ENCODE measurements at regions not wholly inside any gene's neighbourhood (a gene's known extent, or its start where the extent isn't known, plus 50 kb on each side); places are given as distances from the start of the nearest gene placed in this dataset.

DNA sequence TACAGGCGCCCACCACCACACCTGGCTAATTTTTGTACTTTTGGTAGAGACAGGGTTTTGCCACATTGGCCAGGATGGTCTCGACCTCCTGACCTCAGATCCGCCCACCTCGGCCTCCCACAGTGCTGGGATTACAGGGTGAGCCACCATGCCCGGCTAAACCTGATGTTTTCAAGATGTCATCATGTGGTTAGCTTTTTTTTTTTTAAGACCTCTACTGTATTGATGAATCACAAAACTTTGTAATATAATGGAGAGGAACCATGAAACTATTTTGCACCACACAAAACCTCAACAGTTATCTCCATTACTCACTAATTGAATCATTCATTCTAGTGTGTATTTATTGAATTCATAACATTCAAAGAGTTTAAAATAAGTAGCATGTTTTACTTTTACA, 94.7 kb upstream of the NEIL3 start:
- BruUV-seq (replicated peaks), result no TSS peak
- DNase-seq, result no peak
- no peaks in the 10 kb centered on the region for H3K4me1 ChIP-seq
- no peaks in the 10 kb centered on the region for H3K36me3 ChIP-seq (ENCODE audit: control insufficient read depth, insufficient read depth, low read length)
- Mint-ChIP-seq H3K27me3 (ENCODE audit: insufficient read depth, unreplicated experiment) (peaks cover 2% of the 10 kb centered on the region), H3K4me1 (ENCODE audit: low read depth, unreplicated experiment) (no peaks in the 10 kb centered on the region), H3K4me3 (ENCODE audit: unreplicated experiment) (no peak overlapping the region), H3K9me3 (ENCODE audit: unreplicated experiment) (no peaks in the 10 kb centered on the region), H3K36me3 (ENCODE audit: insufficient read depth, unreplicated experiment) (no peaks in the 10 kb centered on the region), H3K27ac (ENCODE audit: unreplicated experiment) (no peak overlapping the region)
- intact Hi-C loops (cut with micrococcal nuclease; ENCODE audit: unreplicated experiment), result no loop called here
- CTCF ChIA-PET, result no interaction called here
- H3K9me3 ChIP-seq, result no peaks in the 10 kb centered on the region
- POLR2A ChIA-PET, result interaction anchor here (0.6 kb wide), 1 partner anchor 562 kb away, joined by 8 read pairs; no protein-coding TSS in a partner anchor
- no peaks in the 10 kb centered on the region for H3K27me3 ChIP-seq (replicated peaks; ENCODE audit: control insufficient read depth, insufficient read depth, low read length)
- no peak for TF ChIP-seq CTCF (IDR thresholded peaks at IDR 0.05; ENCODE audit: insufficient read depth in 1 of 2, low read depth in 1 of 2, low read length in 1 of 2, severe bottlenecking in 1 of 2, unreplicated experiment in 1 of 2)
- no peak overlapping the region for H3K4me3 ChIP-seq (ENCODE audit: low read depth, low read length)

DNA sequence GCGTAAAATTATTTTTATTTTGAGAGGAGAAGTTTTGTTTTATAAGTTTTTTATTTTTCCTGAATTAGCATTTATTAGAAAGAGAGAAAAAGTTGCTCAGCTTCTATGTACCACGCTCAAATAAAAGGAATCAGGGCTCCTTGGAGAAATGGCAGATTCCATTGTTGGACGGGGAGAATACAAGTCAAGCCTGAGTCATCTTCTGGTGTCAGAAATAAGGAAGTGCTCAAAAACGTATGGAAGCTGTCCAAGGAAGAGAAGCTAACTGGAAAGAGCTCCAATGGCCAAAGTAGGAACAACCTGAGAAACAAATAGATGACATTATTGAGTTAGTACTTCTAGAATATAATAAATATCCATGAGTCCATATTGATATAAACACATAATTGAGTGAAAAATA, 89.3 kb upstream of the NEIL3 start:
- intact Hi-C loops (cut with micrococcal nuclease; ENCODE audit: unreplicated experiment), result no loop called here
- Histone ChIP-seq H3K27me3 (replicated peaks; ENCODE audit: control insufficient read depth, insufficient read depth, low read length) (no peaks in the 10 kb centered on the region), H3K4me3 (ENCODE audit: low read depth, low read length) (no peak overlapping the region), H3K9me3 (no peaks in the 10 kb centered on the region), H3K4me1 (no peaks in the 10 kb centered on the region), H3K36me3 (ENCODE audit: control insufficient read depth, insufficient read depth, low read length) (no peaks in the 10 kb centered on the region)
- Mint-ChIP-seq H3K9me3 (ENCODE audit: unreplicated experiment) (no peaks in the 10 kb centered on the region), H3K27me3 (ENCODE audit: insufficient read depth, unreplicated experiment) (peaks cover 7% of the 10 kb centered on the region), H3K36me3 (ENCODE audit: insufficient read depth, unreplicated experiment) (no peaks in the 10 kb centered on the region), H3K27ac (ENCODE audit: unreplicated experiment) (no peak overlapping the region), H3K4me1 (ENCODE audit: low read depth, unreplicated experiment) (no peaks in the 10 kb centered on the region), H3K4me3 (ENCODE audit: unreplicated experiment) (no peak overlapping the region)
- no peak for TF ChIP-seq CTCF (IDR thresholded peaks at IDR 0.05; ENCODE audit: insufficient read depth in 1 of 2, low read depth in 1 of 2, low read length in 1 of 2, severe bottlenecking in 1 of 2, unreplicated experiment in 1 of 2)
- ChIA-PET CTCF (no interaction called here), POLR2A (no interaction called here)
- DNase-seq, result no peak
- BruUV-seq (replicated peaks), result no TSS peak

DNA sequence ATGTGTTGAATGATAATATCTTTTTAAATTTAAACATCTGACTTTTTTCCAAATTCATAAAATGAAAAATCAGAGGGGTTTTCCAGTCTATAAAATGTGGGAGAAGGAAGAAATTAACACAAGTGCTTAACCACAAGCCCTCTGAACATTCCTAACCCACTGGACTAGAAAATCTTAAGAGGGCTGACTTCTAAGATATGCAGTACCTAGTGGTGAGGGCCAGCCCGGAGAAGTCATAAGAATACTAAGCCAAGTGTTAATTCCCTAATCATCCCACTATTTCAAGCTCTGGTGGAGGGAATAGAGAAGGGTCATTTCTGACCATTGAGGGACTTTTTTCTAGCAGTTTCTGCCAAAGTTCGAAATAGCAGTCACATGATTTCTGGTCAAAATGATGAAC, 86.9 kb upstream of the NEIL3 start:
- no TSS peak for BruUV-seq (replicated peaks)
- Mint-ChIP-seq H3K4me1 (ENCODE audit: low read depth, unreplicated experiment) (no peaks in the 10 kb centered on the region), H3K27ac (ENCODE audit: unreplicated experiment) (no peak overlapping the region), H3K9me3 (ENCODE audit: unreplicated experiment) (no peaks in the 10 kb centered on the region), H3K27me3 (ENCODE audit: insufficient read depth, unreplicated experiment) (peaks cover 7% of the 10 kb centered on the region), H3K4me3 (ENCODE audit: unreplicated experiment) (no peak overlapping the region), H3K36me3 (ENCODE audit: insufficient read depth, unreplicated experiment) (no peaks in the 10 kb centered on the region)
- Histone ChIP-seq H3K4me1 (no peaks in the 10 kb centered on the region), H3K4me3 (ENCODE audit: low read depth, low read length) (no peak overlapping the region), H3K36me3 (ENCODE audit: control insufficient read depth, insufficient read depth, low read length) (no peaks in the 10 kb centered on the region), H3K9me3 (no peaks in the 10 kb centered on the region), H3K27me3 (replicated peaks; ENCODE audit: control insufficient read depth, insufficient read depth, low read length) (no peaks in the 10 kb centered on the region)
- intact Hi-C loops (cut with micrococcal nuclease; ENCODE audit: unreplicated experiment), result no loop called here
- CTCF ChIA-PET, result no interaction called here
- no peak for DNase-seq
- POLR2A ChIA-PET, result no interaction called here
- TF ChIP-seq CTCF (IDR thresholded peaks at IDR 0.05; ENCODE audit: insufficient read depth in 1 of 2, low read depth in 1 of 2, low read length in 1 of 2, severe bottlenecking in 1 of 2, unreplicated experiment in 1 of 2), result no peak
